Islet precursor cell (in vitro differentiated cells): ENCODE measurements at regions not wholly inside any gene's neighbourhood (a gene's known extent, or its start where the extent isn't known, plus 50 kb on each side); places are given as distances from the start of the nearest gene placed in this dataset.

Source experiments
- DNase-seq: peaks from one replicate; pipeline ENCODE4 v3.0.0-alpha.2; 2018

- no peak for DNase-seq
Measured at GRCh38 chr2:18373664-18374063, 186.8 kb downstream of the RDH14 start.

- DNase-seq: no peak
Measured at GRCh38 chr2:18373081-18373480, 187.4 kb downstream of the RDH14 start.

- no peak for DNase-seq
Measured at GRCh38 chr2:18372641-18373040, 187.8 kb downstream of the RDH14 start.

GRCh38 chr2:18369760-18370159 lies 190.7 kb downstream of the RDH14 start:
- no peak for DNase-seq

DNA sequence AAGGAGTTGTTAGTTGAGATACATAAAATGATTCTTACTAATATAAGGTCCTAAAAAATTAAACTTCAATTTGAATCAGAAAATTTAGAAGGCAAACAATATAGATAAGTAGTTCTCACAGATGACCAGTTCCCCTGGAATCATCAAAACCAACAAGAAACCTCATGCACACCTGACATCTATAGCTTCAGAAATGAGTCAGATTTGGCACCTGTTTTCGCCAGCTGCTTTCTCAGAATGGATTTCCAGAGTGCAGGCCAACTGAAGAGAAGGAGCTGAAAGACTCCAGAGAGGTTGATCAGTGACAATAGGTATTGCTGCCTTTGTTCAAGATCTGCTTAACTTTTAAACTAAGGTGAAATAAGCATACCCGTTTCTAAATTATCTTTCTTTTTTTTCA lies 192.4 kb downstream of the RDH14 start:
- no peak for DNase-seq

GRCh38 chr2:18365342-18365741 lies 195.1 kb downstream of the RDH14 start:
- no peak for DNase-seq

- no peak for DNase-seq
Measured at GRCh38 chr2:18363348-18363747, 197.1 kb downstream of the RDH14 start.

GRCh38 chr2:18362696-18363095 lies 197.8 kb downstream of the RDH14 start:
- no peak for DNase-seq

DNA sequence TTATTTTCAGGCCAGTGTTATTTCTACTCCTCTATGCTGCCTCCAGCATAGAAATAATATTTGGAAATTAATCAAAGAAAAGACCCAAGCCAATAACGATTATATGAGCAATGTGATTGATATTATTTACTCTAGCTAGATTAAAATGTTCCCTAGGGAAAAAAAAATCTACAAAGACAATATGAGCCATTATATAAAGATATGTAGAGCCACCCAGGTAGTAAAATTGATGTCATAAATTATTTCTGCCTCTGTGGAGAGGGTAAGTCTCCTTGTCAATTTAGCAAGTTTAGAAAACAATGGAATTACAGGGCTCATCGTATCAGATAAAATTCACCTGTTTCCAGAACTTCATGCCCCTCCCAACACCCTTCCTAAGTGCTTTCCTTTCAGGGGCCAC lies 202.9 kb downstream of the RDH14 start:
- DNase-seq: no peak

GRCh38 chr2:18356676-18357075 lies 203.8 kb downstream of the RDH14 start:
- no peak for DNase-seq

- no peak for DNase-seq
Measured at GRCh38 chr2:18349421-18349820, 211.0 kb downstream of the RDH14 start.

DNA sequence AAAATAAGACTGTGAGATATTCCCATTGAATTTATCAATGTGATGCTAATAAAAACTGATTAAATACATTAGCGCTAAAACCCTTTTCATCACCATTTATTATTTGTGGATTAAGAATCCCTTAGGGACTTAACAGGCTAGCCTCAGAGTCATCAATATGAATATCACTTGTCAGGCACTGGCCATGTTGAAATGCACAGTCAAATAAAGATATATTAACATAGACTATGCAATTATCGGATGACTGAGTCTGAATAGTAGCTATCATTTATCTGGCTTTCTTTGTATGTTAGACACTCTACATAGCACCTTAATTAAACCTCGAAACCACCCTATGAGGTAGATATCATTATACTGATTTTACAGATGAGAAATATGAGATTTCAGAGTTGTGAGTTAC lies 213.6 kb downstream of the RDH14 start:
- no peak for DNase-seq

GRCh38 chr2:18346344-18346743 lies 214.1 kb downstream of the RDH14 start:
- no peak for DNase-seq

DNA sequence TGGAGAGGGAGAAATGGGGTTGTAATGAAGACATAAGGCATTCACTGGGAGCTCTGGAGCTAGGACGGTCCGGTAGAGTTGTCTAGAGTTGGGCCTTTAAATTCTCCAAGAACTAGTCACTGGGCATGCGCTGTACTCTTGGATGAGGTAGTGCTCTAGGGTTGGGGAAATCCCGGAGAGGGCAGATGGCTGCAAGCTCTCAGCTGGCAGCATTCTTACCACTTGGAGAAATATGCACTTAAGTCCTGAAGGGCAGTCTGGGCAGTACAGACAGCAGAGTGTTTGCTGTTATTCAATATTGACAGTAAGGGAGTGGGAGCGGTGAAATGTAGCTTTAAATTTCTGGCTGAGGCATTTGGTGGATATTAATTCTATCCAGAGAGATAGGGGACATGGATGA lies 214.6 kb downstream of the RDH14 start:
- DNase-seq: no peak

DNA sequence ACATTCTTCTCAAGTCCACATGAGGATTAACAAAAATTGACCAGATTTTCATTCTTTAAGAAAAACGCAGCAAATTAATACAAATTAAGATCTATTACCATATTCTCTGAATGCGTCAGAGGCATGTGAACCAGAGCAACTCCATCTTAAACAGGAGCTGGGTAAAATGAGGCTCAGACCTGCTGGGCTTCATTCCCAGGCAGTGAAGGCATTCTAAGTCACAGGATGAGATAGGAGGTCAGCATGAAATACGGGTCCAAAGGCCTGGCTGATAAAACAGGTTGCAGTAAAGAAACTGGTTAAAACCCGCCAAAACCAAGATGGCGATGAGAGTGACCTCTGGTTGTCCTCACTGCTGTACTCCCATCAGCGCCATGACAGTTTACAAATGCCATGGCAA lies 217.6 kb downstream of the RDH14 start:
- no peak for DNase-seq

GRCh38 chr2:18339326-18339725 lies 221.1 kb downstream of the RDH14 start:
- DNase-seq: no peak

DNA sequence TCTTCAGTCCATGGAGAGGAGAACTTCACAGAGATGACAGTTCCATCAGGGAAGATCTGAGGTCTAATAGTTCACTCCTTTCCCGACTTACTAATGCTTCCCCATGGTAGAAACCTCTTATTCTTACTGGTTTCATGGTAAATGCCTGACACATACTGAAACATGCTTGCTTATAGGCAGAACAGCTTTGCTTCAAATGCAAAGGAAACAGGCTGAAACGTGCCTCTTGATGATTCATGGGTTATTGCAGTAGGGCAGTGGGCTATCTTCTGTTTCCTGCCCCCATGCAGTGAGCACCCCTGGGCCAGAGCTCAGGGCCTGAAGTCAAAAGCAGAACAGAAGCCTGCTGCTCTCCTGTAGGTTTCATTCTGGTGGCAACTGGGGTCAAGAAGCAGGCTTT lies 223.5 kb downstream of the RDH14 start:
- DNase-seq: no peak

- no peak for DNase-seq
Measured at GRCh38 chr2:18332477-18332876, 228.0 kb downstream of the RDH14 start.

GRCh38 chr2:18325118-18325517 lies 235.3 kb downstream of the RDH14 start:
- DNase-seq: no peak

- DNase-seq: no peak
Measured at GRCh38 chr2:18319987-18320386, 240.5 kb downstream of the RDH14 start.

GRCh38 chr2:18317017-18317416 lies 243.4 kb downstream of the RDH14 start:
- no peak for DNase-seq

DNA sequence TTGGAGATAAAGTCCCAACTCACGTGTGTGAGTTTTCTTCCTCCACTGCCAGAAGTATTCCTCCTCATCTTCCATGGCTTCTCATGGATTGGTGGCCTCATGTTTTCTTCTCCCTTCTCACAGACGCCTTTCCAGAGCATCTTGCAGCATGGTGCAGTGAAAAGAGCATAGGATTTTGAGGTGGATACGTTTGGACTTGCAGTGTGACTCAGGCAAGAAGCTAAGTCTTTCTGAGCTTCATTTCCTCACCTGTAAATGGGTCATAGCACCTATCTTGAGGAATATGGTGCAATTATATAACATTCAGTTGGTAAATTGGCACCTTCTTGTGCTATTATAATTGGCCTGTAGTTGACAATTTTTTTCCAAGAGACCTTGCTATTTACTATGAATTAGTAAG lies 247.6 kb downstream of the RDH14 start:
- DNase-seq: no peak

DNA sequence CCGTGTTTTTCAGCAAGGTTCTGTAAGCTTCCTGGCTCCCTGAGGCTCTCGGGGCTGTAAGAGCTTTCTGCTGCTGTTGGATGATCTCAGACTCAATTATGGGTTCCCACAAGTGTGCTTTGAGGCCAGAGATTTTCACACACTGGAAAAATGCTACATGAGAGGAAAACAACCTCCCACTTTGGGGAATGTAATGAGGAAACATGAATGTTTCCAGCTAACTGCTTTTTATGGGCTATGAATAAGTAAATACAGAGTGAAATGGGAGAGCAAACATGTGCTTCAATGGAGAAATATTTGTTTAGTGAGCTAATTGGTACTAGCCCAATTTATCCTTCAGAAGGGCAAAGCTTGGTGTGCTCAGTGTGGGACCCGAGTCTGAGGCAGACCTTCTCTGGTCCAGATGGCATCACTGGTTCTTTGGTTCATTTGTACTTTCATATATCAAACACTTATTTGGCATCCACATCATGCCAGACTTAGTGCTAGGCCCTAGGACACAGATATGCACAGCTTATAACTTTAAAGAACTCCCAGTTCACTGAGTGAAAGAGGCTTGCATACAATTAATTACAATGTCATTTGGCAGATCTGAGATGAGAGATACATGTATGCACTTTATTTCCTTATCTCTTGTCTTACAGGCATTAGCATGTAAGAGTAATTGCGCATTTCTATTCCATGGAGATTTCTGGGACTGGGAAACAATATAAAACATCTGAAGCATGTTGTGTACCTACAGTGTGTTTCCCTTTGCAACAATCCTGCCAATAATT lies 248.8 kb downstream of the RDH14 start:
- no peak for DNase-seq

DNA sequence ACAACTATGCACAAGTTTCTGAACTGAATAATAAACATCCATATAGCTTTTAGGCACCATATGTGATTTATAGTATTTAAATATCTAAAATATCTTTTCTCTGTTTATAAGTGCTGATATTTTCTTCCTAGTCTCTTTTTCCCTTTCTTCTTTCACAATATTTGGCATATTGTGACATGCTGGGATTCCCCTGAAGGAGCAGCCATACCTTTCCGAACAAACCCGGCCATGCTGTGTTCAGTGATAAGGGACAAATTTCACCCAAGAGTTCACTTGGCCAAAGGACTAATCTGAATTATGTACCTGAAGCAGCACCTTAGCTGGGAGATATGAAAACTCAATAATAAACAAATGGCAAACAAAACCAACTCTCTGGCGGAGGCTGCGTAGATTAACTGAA lies 250.8 kb downstream of the RDH14 start:
- no peak for DNase-seq

- no peak for DNase-seq
Measured at GRCh38 chr2:18309188-18309587, 251.3 kb downstream of the RDH14 start.
